Loucy (cell line): ENCODE measurements at regions not wholly inside any gene's neighbourhood (a gene's known extent, or its start where the extent isn't known, plus 50 kb on each side); places are given as distances from the start of the nearest gene placed in this dataset.

Experiments used
- H2AFZ ChIP-seq: fragments of 200-600 bp; sonication (generic); 2 replicates; pipeline ENCODE4 v1.6.0; 2016; ENCODE audit warnings: antibody characterized with exemption, mild to moderate bottlenecking, low read length, moderate library complexity
- H3F3A ChIP-seq: fragments of 200-600 bp; 2 replicates; pipeline ENCODE4 v1.6.0; 2016; ENCODE audit warnings: antibody characterized with exemption, low read depth, mild to moderate bottlenecking
- H3K27me3 ChIP-seq: fragments of 200-600 bp; sonication (generic); 2 replicates; pipeline ENCODE4 v1.6.1; 2014; ENCODE audit warnings: low read length, mild to moderate bottlenecking; ENCODE audit not compliant: insufficient read depth, poor library complexity, severe bottlenecking
- H3K36me3 ChIP-seq: fragments of 200-600 bp; sonication (generic); 2 replicates; pipeline ENCODE4 v1.6.1; 2016; ENCODE audit warnings: low read length; ENCODE audit not compliant: insufficient read depth
- H3K4me1 ChIP-seq: fragments of 200-600 bp; sonication (generic); 2 replicates; pipeline ENCODE4 v1.5.1; 2014; ENCODE audit warnings: low read length, mild to moderate bottlenecking; ENCODE audit not compliant: insufficient read depth, poor library complexity, severe bottlenecking
- H3K4me2 ChIP-seq: fragments of 200-600 bp; sonication (generic); 2 replicates; pipeline ENCODE4 v1.6.0; 2014; ENCODE audit warnings: antibody characterized with exemption, low read length, low read depth, mild to moderate bottlenecking; ENCODE audit not compliant: poor library complexity, severe bottlenecking
- H3K4me3 ChIP-seq: fragments of 200-600 bp; sonication (generic); 2 replicates; pipeline ENCODE4 v1.5.1; 2014; ENCODE audit warnings: low read length, mild to moderate bottlenecking, mixed read lengths; ENCODE audit not compliant: poor library complexity, severe bottlenecking
- H3K79me2 ChIP-seq: fragments of 200-600 bp; sonication (generic); 2 replicates; pipeline ENCODE4 v1.6.1; 2014; ENCODE audit warnings: low read length; ENCODE audit not compliant: insufficient read depth
- H3K9ac ChIP-seq: fragments of 200-600 bp; sonication (generic); 2 replicates; pipeline ENCODE4 v1.6.0; 2014; ENCODE audit warnings: mild to moderate bottlenecking, low read depth, low read length, moderate library complexity; ENCODE audit not compliant: poor library complexity, severe bottlenecking
- H3K9me2 ChIP-seq: fragments of 200-600 bp; sonication (generic); replicated peaks from 2 replicates; pipeline ENCODE4 v1.6.1; 2016; ENCODE audit warnings: low read depth, low read length, mixed read lengths
- H3K9me3 ChIP-seq: fragments of 200-600 bp; sonication (generic); 2 replicates; pipeline ENCODE4 v1.6.1; 2014; ENCODE audit warnings: mild to moderate bottlenecking, antibody characterized with exemption, low read length, low read depth; ENCODE audit not compliant: insufficient read depth
- H4K20me1 ChIP-seq: fragments of 200-600 bp; sonication (generic); 2 replicates; pipeline ENCODE4 v1.6.0; 2014; ENCODE audit warnings: antibody characterized with exemption, low read length, mild to moderate bottlenecking; ENCODE audit not compliant: insufficient read depth, poor library complexity, severe bottlenecking
- EZH2phosphoT487 ChIP-seq: fragments of 200-600 bp; IDR thresholded peaks from 2 replicates; pipeline ENCODE4 v1.6.1; 2018; ENCODE audit warnings: antibody characterized with exemption, mild to moderate bottlenecking, moderate library complexity, borderline replicate concordance
- TF ChIP-seq, protein P1 (sequence below): fragments of 200-600 bp; sonication (generic); conservative IDR thresholded peaks from 2 replicates; pipeline ENCODE4 v1.5.1; 2014; ENCODE audit warnings: mild to moderate bottlenecking, antibody characterized with exemption, low read length

DNA sequence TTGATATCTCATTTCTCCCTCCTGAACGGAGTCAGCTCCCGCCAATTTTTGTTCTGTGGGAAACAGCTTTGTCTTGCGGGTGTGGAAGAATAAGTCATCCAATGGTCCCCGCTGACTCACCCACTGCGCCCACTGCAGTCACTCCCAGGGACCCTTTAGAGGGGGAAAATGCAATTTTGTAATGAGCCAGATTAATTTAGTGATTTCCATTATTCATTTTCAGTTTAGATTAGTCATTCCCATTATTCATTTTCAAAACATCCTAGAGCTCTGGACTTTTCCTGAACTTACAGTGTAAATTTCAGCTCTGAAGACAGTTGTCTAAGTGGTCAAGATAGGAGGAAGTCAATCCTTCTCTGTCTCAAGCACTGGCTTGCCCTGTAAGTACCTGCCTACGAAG, 154.9 kb upstream of the TMEM72 start:
- Histone ChIP-seq H3K36me3 (no peaks in the 10 kb centered on the region), H3K79me2 (no peaks in the 10 kb centered on the region), H3K4me2 (no peak overlapping the region), H2AFZ (no peak overlapping the region), H3K9me3 (no peaks in the 10 kb centered on the region), H3K4me3 (no peak overlapping the region), H3F3A (no peaks in the 10 kb centered on the region), H3K27me3 (no peaks in the 10 kb centered on the region), H3K9ac (no peak overlapping the region), H4K20me1 (no peaks in the 10 kb centered on the region), H3K4me1 (peaks cover 8% of the 10 kb centered on the region), H3K9me2 (no peaks in the 10 kb centered on the region)
- no peak for TF ChIP-seq EZH2phosphoT487
- TF ChIP-seq, protein P1, sequence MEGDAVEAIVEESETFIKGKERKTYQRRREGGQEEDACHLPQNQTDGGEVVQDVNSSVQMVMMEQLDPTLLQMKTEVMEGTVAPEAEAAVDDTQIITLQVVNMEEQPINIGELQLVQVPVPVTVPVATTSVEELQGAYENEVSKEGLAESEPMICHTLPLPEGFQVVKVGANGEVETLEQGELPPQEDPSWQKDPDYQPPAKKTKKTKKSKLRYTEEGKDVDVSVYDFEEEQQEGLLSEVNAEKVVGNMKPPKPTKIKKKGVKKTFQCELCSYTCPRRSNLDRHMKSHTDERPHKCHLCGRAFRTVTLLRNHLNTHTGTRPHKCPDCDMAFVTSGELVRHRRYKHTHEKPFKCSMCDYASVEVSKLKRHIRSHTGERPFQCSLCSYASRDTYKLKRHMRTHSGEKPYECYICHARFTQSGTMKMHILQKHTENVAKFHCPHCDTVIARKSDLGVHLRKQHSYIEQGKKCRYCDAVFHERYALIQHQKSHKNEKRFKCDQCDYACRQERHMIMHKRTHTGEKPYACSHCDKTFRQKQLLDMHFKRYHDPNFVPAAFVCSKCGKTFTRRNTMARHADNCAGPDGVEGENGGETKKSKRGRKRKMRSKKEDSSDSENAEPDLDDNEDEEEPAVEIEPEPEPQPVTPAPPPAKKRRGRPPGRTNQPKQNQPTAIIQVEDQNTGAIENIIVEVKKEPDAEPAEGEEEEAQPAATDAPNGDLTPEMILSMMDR = no peak

DNA sequence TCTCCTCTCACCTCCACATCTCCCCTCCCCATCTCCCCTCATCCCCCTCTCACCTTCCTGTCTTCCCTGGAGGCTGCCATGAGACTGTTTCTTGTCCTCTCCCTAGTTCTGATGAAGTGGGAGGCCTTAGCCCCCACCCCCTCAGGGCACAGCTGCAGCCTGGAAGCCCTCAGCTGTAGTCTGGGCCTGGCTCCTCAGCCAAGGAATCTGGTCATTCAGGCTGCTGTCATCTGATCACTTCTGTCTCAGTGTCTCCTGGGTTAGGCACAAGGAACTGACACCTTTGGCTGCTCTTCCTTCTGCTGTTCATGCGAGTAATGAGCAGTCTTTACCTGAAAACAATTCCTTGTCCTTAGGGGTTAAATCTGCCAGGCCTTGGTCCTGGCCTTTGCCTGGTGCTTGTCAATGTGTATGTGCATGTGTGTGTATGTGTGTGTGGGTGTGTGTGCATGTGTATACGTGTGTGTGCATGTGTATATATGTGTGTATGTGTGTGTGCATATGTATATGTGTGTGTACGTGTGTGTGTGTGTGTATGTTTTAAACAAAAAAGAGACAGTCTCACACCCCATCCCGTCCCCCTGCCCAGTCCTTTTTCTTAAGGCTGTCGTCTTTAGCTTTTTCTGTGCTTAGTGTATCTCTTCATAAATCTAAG, 153.5 kb upstream of the TMEM72 start:
- Histone ChIP-seq H3F3A (no peaks in the 10 kb centered on the region), H3K9ac (no peak overlapping the region), H4K20me1 (no peaks in the 10 kb centered on the region), H3K27me3 (no peaks in the 10 kb centered on the region), H3K9me2 (no peaks in the 10 kb centered on the region), H3K4me2 (no peak overlapping the region), H2AFZ (no peak overlapping the region), H3K9me3 (no peaks in the 10 kb centered on the region), H3K4me1 (peaks cover 8% of the 10 kb centered on the region), H3K4me3 (no peak overlapping the region), H3K79me2 (no peaks in the 10 kb centered on the region), H3K36me3 (no peaks in the 10 kb centered on the region)
- TF ChIP-seq, protein P1 = no peak
- no peak for TF ChIP-seq EZH2phosphoT487

DNA sequence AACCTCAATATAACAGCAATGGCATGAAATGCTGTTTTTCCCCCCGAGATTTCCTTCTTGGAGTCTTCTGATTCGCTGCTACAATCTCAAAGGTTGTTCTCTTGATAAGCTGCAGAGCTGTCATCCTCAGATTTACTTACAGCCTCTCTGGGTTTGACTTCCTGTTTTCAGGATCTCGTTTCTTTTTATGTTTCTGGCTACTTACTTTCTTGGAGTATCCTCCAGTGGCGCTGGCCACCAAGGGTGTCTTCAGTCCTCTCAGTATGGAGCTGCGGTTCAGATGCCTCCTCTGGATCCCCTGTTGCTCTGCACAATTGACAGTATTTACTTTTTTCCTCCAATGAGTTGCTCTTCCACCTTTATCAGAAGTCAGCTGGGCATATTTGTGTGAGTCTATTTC, 152.0 kb upstream of the TMEM72 start:
- no peaks in the 10 kb centered on the region for H3K79me2 ChIP-seq
- no peaks in the 10 kb centered on the region for H3K9me3 ChIP-seq
- no peaks in the 10 kb centered on the region for H3K27me3 ChIP-seq
- H3K4me1 ChIP-seq = no peaks in the 10 kb centered on the region
- H3K9me2 ChIP-seq = no peaks in the 10 kb centered on the region
- H3F3A ChIP-seq = no peaks in the 10 kb centered on the region
- H3K4me3 ChIP-seq = no peak overlapping the region
- no peak overlapping the region for H2AFZ ChIP-seq
- no peaks in the 10 kb centered on the region for H4K20me1 ChIP-seq
- H3K36me3 ChIP-seq = no peaks in the 10 kb centered on the region
- H3K4me2 ChIP-seq = no peak overlapping the region
- H3K9ac ChIP-seq = no peak overlapping the region
- TF ChIP-seq EZH2phosphoT487 = no peak
- TF ChIP-seq, protein P1 = no peak
